Pulmonary artery endothelial cell (primary cell): ENCODE measurements at regions not wholly inside any gene's neighbourhood (a gene's known extent, or its start where the extent isn't known, plus 50 kb on each side); places are given as distances from the start of the nearest gene placed in this dataset.

Experiments used
- DNase-seq: peaks from one replicate; pipeline ENCODE4 v3.0.0-alpha.2; 2011; ENCODE audit warnings: low read depth, low spot score

DNA sequence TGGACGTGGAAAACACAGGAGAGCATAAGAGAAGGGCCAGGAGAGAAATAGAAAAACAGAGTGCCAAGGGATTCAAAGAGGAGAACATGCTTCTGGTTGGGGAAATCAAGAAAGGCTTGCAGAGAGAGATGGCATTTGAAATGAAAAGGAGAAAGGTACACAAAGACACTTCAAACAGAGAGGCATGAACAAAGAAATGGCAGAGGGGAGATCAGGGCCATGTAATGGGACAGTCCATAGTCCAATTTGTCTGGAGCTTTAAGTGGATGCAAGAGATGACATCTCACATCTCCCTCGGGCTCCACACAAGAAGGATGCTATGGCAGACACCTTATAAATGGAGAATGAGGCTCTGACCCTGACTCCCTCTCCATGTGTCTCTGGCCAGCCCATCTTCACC lies 331.1 kb downstream of the MLLT3 start:
- no peak for DNase-seq

- DNase-seq, result no peak
These were observed 332.0 kb downstream of the MLLT3 start for GRCh38 chr9:20290257-20290656.

DNA sequence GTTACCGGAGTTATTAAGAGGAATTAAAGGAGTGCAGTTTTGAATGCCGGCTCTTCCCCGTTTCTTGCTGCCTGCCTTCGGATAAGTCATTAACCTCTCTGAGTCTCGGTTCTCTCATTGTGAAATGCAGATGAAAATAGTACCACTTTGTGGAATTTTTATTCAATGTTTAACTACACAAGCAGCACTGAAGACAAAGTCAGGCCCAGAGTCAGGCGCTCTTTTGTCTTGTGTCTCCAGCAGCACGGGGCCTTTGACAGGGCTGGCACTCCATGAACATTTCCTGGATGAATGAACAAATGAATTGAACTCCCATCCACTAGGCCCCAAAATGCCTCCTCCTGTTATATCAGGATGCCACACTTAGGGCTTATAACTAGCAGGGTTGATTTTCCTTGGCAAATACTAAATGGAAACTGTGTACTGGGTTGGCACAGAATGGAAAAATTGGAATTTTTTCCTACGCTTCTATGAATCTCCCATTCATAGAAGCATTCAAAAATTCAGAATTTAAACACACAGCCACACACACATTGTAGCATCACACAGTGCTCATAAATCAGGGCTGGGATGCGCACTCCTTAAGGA lies 332.8 kb downstream of the MLLT3 start:
- no peak for DNase-seq

DNA sequence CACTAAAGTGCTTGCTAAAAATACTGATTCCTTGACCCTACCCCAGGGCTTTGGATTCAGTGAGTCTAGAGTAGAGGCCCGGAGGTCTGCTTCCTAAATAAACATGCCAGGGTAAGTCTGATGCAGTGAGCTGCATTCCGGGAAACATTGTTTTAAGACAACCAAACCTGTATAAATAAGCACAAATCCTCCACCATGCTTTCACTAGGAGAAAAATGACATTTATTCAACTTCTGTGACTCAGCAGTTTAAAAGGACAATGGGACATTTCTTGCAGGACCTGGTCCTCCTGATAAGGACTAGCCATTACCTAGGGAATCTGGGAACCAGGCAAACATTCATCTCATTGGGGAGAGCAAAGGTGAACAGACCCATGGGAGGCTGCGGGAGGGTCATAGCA lies 335.3 kb downstream of the MLLT3 start:
- DNase-seq, result no peak

GRCh38 chr9:20286154-20286700 lies 336.1 kb downstream of the MLLT3 start:
- no peak for DNase-seq

- DNase-seq, result no peak
These were observed 337.6 kb downstream of the MLLT3 start for GRCh38 chr9:20284601-20285289.

DNA sequence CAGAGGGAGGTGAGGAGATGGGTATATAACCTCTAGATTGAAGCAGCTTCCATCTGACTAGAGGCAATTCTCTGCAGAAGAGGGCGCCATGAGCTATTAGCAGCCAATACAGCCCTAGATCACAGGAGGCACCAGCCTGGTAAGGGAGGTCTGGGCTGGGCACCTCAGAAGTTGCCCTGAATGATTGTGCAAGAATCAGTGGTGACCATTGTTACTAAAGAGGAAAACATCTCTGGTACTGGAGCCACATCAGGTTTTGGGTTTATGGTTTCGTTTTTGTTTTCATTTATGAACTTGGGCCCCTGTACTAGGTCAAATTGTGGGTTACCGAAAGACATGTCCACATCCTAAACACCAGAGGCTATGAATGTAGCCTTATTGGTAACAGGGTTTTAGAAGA lies 342.0 kb downstream of the MLLT3 start:
- no peak for DNase-seq

GRCh38 chr9:20276762-20277161 lies 345.5 kb downstream of the MLLT3 start:
- no peak for DNase-seq

- no peak for DNase-seq
These were observed 350.6 kb downstream of the MLLT3 start for GRCh38 chr9:20271723-20272122.

DNA sequence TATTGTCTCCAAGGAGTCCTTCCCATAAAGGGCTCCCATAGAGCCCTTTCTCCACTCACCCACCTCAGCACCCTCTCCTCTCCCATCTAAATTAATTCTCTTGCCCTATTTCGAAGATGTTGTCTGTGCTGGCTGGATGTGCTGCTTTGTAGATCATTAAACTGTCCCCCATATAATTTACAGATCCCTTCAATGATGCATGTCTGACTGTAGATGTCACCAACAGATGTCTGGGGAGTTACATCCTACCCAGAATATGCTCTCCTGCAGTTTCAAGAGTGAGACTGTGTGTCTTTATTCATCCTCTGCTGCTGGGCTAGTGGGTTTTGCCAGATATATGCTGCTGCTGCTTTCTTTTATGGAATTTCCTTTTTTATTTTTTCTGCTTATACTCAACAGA lies 351.2 kb downstream of the MLLT3 start:
- DNase-seq, result no peak

GRCh38 chr9:20270161-20270560 lies 352.1 kb downstream of the MLLT3 start:
- no peak for DNase-seq

- no peak for DNase-seq
These were observed 352.7 kb downstream of the MLLT3 start for GRCh38 chr9:20269620-20270019.

GRCh38 chr9:20264896-20265295 lies 357.4 kb downstream of the MLLT3 start:
- no peak for DNase-seq

GRCh38 chr9:20262611-20263010 lies 359.7 kb downstream of the MLLT3 start:
- DNase-seq, result no peak

- DNase-seq, result no peak
These were observed 365.9 kb downstream of the MLLT3 start for GRCh38 chr9:20256284-20256948.

GRCh38 chr9:20255052-20255451 lies 367.2 kb downstream of the MLLT3 start:
- no peak for DNase-seq

- no peak for DNase-seq
These were observed 368.7 kb downstream of the MLLT3 start for GRCh38 chr9:20253635-20254034.

DNA sequence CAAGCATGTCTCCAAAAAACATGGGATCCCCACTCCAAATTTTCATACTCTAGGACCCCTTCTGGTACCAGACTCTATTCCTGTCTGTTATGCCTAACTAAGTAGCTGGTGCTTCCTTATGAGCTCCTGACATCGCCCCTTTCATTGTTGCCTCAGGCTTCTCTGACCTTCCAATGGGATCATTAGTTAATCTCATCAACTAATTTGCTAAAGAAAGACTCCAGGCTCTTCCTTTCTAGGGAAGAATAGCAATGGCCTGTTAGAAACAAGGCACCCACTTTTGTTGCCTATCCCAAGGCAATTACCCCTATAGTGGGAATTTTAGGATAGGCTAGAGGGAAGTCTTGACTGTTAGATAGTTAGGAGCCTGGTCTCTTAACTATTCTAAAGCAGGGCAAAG lies 369.5 kb downstream of the MLLT3 start:
- no peak for DNase-seq

DNA sequence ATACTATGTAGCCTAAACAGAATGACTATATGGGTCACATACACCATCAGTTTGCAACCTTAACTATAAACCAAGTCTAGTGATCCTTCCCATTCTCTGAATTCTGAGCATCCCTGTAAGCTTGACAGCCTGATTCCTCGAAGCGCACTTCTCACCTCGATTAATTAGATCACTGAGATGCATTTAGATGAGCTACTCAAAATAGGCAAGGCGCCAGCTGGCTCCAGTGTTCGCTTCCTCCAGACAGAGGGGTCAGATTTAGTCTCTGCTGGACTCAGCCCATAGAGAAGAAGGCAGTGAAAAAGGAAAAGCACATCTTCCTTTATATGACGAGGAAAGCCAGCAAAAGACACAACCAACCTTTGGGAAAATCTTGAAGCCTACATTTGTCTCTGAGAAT lies 371.5 kb downstream of the MLLT3 start:
- DNase-seq, result no peak

- DNase-seq, result no peak
These were observed 378.0 kb downstream of the MLLT3 start for GRCh38 chr9:20244271-20244670.

DNA sequence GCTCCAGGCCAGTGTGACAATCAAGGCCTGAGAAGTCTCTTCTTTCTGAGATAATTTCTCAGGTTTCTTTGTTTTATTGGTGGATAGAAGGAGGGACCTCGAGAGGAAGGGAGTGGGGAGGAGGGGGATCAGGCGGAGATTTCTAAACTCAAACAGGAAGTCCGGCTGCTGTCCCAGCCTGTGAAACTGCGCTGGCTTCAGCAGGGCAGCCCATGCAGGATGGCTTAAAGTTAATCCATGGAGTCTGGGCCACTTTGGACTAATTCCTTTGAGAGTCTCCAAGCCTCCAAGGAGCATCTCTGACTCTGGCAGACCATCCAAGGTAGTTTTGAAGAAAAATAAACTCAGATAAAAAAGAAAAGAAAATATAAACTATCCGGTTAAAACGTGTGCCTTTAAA lies 378.5 kb downstream of the MLLT3 start:
- DNase-seq, result no peak

GRCh38 chr9:20242510-20243189 lies 379.6 kb downstream of the MLLT3 start:
- no peak for DNase-seq
